ENCODE measurements at regions not wholly inside any gene's neighbourhood (a gene's known extent, or its start where the extent isn't known, plus 50 kb on each side); places are given as distances from the start of the nearest gene placed in this dataset.

GRCh38 chr21:27314131-27314530 lies 347.2 kb upstream of the ADAMTS5 start:
- DNase-seq (ENCODE audit: low read depth in 2 of 2, low spot score in 1 of 2) = no peak

GRCh38 chr21:27306791-27307775 lies 340.2 kb upstream of the ADAMTS5 start:
- DNase-seq (ENCODE audit: low read depth in 2 of 2, low spot score in 1 of 2) = no peak

DNA sequence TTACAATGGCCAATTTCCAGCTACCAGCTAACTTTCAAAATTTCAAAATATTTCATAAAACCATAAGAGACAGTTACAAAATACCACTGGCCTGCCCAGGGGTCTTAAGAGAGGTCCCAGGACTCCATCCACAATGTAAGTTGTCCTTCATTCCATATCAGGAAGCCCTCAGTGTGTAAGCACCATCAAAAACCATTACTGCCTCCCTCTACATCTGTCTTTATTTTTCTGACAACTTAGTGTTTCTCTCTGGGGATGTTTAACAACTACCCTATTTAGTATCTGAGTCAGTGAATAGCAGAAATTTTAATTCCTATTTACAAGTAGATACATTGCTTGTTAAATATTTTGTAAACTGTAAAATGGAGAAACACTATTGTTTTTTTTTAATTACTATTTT lies 339.3 kb upstream of the ADAMTS5 start:
- no peak for DNase-seq (ENCODE audit: low read depth in 2 of 2, low spot score in 1 of 2)

GRCh38 chr21:27301220-27301619 lies 334.3 kb upstream of the ADAMTS5 start:
- DNase-seq (ENCODE audit: low read depth in 2 of 2, low spot score in 1 of 2) = no peak

DNA sequence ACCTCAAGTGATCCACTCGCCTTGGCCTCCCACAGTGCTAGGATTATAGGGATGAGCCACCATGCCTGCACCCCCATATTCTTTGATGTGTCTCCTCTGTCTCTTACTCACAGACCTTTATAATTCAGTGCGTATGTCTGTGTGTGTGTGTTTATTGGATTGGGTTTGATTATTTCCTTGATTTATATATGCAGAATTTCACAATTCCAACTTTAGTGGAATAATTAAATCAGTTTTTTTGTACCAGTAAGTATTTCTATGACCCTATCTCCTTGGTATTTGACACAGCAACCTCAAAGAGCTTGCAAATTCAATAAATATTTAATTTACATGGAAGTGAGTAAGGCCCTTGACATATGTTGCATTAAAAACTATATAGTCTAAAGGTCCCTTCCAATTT lies 333.9 kb upstream of the ADAMTS5 start:
- no peak for DNase-seq (ENCODE audit: low read depth in 2 of 2, low spot score in 1 of 2)

GRCh38 chr21:27298465-27298864 lies 331.6 kb upstream of the ADAMTS5 start:
- no peak for DNase-seq (ENCODE audit: low read depth in 2 of 2, low spot score in 1 of 2)

DNA sequence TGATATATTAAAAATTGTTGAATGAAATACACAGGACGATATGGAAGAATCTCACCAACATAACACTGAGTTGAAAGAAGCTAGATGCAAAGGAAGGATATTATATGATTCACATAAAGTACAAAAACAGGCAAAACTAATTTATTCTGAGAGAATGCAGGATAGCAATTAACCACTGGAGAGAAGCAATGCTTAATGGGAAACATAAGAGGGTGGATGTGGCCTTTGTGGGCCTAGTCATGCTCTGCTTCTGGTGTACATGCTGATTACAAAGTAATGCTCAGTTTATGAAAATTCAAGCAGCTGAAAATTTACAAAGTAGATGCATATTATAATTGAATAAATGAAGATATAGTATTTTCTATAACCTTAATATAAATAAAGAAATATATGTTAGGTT lies 326.4 kb upstream of the ADAMTS5 start:
- DNase-seq (ENCODE audit: low read depth in 2 of 2, low spot score in 1 of 2) = no peak

GRCh38 chr21:27292783-27293182 lies 325.9 kb upstream of the ADAMTS5 start:
- no peak for DNase-seq (ENCODE audit: low read depth in 2 of 2, low spot score in 1 of 2)

DNA sequence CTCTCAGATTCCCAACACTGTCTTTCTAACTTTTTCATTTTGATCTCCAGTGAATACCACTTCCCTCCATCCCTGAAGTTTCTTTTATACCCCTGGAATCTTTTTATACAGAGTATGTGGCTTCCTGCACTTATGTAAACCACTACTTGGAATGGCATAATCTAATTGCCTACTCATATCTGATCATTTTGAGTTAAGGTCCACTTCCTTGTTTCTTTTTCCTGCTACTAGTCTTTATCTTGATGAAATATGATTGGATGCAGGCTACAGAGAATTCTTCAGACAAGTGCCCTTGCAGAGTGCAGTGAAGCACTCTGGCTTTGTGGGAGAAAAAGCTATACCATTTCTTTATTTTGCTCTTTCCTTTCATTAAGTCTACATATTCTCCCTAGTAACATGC lies 325.3 kb upstream of the ADAMTS5 start:
- DNase-seq (ENCODE audit: low read depth in 2 of 2, low spot score in 1 of 2) = no peak

GRCh38 chr21:27291006-27291405 lies 324.1 kb upstream of the ADAMTS5 start:
- DNase-seq (ENCODE audit: low read depth in 2 of 2, low spot score in 1 of 2) = no peak

DNA sequence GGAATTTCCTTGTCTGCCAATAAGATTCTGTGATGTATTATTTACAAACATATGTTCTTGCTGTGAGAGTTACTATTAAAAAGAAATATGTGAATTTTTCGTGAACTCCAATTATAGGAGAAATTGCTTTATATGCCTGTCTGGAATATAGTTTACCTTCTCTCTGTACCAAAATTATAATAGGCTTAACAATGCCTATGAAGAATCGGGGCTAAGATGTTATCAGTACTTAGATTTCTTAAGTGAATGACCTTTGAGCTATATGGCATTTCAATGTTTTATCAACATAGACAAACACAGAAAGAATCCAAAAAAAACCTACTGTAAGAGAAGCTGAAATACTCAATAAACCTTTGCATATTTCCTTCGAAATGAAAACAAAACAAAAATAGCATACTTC lies 323.1 kb upstream of the ADAMTS5 start:
- DNase-seq (ENCODE audit: low read depth in 2 of 2, low spot score in 1 of 2) = no peak

- DNase-seq (ENCODE audit: low read depth in 2 of 2, low spot score in 1 of 2) = no peak
Measured at GRCh38 chr21:27286760-27287159, 319.9 kb upstream of the ADAMTS5 start.

DNA sequence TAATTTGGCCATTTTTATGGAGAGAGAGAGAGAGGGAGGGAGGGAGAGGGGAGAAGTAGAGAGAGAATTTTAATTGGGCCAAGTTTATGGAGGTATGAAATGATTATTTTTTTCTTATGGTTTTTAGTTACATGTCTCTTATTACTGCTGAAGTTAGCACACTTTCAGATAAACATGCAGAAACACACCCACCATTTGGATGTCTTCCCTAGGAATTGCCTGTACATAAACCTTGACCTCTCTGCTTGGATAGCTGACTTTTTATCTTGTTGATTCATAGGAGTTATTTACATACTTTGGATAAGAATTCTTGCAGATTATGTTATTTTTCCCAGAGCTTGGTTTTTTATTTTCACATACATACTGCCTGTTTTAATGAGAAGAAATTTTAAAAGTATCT lies 310.2 kb upstream of the ADAMTS5 start:
- no peak for DNase-seq (ENCODE audit: low read depth in 2 of 2, low spot score in 1 of 2)

GRCh38 chr21:27275294-27275927 lies 308.5 kb upstream of the ADAMTS5 start:
- no peak for DNase-seq (ENCODE audit: low read depth in 2 of 2, low spot score in 1 of 2)

DNA sequence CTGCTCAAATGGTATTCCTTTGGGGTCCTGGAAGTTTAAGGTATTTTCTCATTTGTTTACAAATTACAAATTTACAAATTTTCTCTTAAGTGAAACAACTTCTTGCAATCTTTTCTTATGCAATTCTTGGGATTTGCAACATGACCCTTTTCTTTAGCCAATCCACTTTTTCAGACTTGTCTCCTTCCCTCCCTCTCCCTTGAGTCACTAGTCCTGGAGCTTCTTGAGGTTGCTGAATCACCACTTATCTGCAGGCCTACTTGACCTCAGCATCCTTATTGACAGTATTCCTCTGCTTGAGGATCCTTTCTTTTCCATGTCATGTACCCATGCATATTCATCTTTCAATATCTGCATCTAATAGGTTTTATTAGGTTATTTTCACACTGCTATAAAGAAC lies 302.8 kb upstream of the ADAMTS5 start:
- no peak for DNase-seq (ENCODE audit: low read depth in 2 of 2, low spot score in 1 of 2)

GRCh38 chr21:27268290-27268689 lies 301.4 kb upstream of the ADAMTS5 start:
- DNase-seq (ENCODE audit: low read depth in 2 of 2, low spot score in 1 of 2) = no peak

- DNase-seq (ENCODE audit: low read depth in 2 of 2, low spot score in 1 of 2) = no peak
Measured at GRCh38 chr21:27265949-27266348, 299.1 kb upstream of the ADAMTS5 start.

DNA sequence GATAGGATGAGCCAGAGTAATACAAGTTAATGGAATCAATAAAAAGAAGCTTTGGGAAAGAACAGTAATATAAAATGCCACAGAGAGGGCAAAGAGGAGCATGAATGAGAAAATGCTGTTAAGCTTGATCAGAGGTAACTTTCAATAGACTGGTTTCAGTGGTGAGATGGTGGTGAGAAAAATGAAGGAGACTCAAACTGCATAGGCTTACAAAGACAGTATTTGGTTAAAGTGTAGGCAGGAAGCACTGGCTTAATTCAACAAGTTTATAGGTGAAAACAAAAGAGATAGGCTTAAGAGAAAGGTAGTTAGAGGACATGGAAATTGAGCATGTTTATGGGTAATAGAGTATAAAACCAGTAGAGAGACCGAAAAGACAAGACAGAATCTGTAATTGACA lies 298.6 kb upstream of the ADAMTS5 start:
- no peak for DNase-seq (ENCODE audit: low read depth in 2 of 2, low spot score in 1 of 2)

GRCh38 chr21:27261676-27262075 lies 294.8 kb upstream of the ADAMTS5 start:
- DNase-seq (ENCODE audit: low read depth in 2 of 2, low spot score in 1 of 2) = no peak

GRCh38 chr21:27260728-27261127 lies 293.8 kb upstream of the ADAMTS5 start:
- DNase-seq (ENCODE audit: low read depth in 2 of 2, low spot score in 1 of 2) = no peak

DNA sequence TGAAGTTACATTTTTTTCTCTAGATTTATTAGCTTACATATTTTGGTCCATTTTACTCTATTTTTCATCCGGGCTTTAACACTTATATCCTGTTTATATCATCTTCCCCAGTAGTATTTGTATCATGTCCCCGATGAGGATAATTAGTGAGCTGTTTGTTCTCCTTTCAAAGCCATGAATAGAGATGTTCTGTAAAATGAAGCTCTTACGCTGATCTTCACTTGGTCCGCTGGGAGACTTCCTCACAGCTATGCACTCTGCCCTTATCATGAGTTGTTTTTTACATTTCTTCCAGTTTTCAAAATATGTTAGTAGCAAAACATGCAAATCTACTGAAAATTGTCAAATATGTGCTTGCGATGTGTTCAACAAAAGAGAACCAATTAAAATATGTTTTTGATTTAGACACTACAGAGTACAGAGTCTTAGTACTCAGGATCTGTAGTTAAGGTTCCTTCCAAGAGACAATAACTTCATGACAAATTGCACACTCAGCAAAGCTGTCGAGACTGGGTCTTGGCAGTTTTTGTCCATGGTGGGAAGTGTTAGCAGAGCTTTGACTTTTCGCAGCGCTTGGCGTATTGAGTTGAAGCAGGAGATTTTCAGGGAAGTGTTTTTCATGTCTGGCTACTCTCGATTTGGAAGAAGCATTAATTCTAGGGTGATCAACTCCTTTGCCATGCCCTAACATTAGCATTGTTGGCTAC lies 292.0 kb upstream of the ADAMTS5 start:
- no peak for DNase-seq (ENCODE audit: low read depth in 2 of 2, low spot score in 1 of 2)
